ENCODE measurements at regions not wholly inside any gene's neighbourhood (a gene's known extent, or its start where the extent isn't known, plus 50 kb on each side); places are given as distances from the start of the nearest gene placed in this dataset.

- no peaks in the 10 kb centered on the region for H3K79me2 ChIP-seq (ENCODE audit: insufficient read depth, low read length)
- no peak for TF ChIP-seq CTCF (IDR thresholded peaks at IDR 0.05)
- Mint-ChIP-seq H3K27ac (no peak overlapping the region), H3K27me3 (ENCODE audit: low read depth in 3 of 3) (peaks cover 0 to 3% (median 0%) of the 10 kb centered on the region in 3 donors), H3K36me3 (no peaks in the 10 kb centered on the region), H3K4me3 (no peak overlapping the region), H3K9me3 (peaks cover 0 to 6% (median 0%) of the 10 kb centered on the region in 7 donors), H3K4me1 (no peaks in the 10 kb centered on the region)
- no peaks in the 10 kb centered on the region for H3K27me3 ChIP-seq (ENCODE audit: control insufficient read depth in 2 of 2, insufficient read depth in 2 of 2, low read length in 2 of 2)
- H3K36me3 ChIP-seq (replicated peaks in 1 of 2; ENCODE audit: control insufficient read depth in 1 of 2, insufficient read depth in 2 of 2, low read length in 2 of 2) = no peaks in the 10 kb centered on the region
- H3K9ac ChIP-seq (ENCODE audit: insufficient read depth, low read length, poor library complexity, severe bottlenecking) = no peak overlapping the region
- H2AFZ ChIP-seq (ENCODE audit: insufficient read depth, low read depth, low read length, poor library complexity, severe bottlenecking) = no peak overlapping the region
- no peak for DNase-seq
- H3K4me3 ChIP-seq (replicated peaks in 1 of 3; ENCODE audit: low read depth in 2 of 3, low read length in 3 of 3) = no peak overlapping the region
- no peaks in the 10 kb centered on the region for H3K9me3 ChIP-seq (replicated peaks in 1 of 2; ENCODE audit: control insufficient read depth in 1 of 2, insufficient read depth in 1 of 2, low read length in 2 of 2)
- intact Hi-C loops (cut with micrococcal nuclease) = no loop called here
- H3K4me1 ChIP-seq (ENCODE audit: control insufficient read depth in 1 of 2, insufficient read depth in 2 of 2, low read length in 2 of 2) = no peaks in the 10 kb centered on the region
- no peaks in the 10 kb centered on the region for H4K20me1 ChIP-seq (ENCODE audit: insufficient read depth, low read length)
- no peak overlapping the region for H3K4me2 ChIP-seq (replicated peaks; ENCODE audit: extremely low read depth, low read length, poor library complexity, severe bottlenecking)
- no peak overlapping the region for H3K27ac ChIP-seq (ENCODE audit: low read depth in 1 of 2, low read length in 2 of 2)
These were observed 375.6 kb upstream of the MEIS1 start for GRCh38 chr2:66059332-66059731.

- H4K20me1 ChIP-seq (ENCODE audit: insufficient read depth, low read length) = no peaks in the 10 kb centered on the region
- H3K36me3 ChIP-seq (replicated peaks in 1 of 2; ENCODE audit: control insufficient read depth in 1 of 2, insufficient read depth in 2 of 2, low read length in 2 of 2) = no peaks in the 10 kb centered on the region
- TF ChIP-seq CTCF (IDR thresholded peaks at IDR 0.05) = no peak
- no peak overlapping the region for H2AFZ ChIP-seq (ENCODE audit: insufficient read depth, low read depth, low read length, poor library complexity, severe bottlenecking)
- no peaks in the 10 kb centered on the region for H3K4me1 Mint-ChIP-seq
- H3K27ac ChIP-seq (ENCODE audit: low read depth in 1 of 2, low read length in 2 of 2) = no peak overlapping the region
- H3K36me3 Mint-ChIP-seq = no peaks in the 10 kb centered on the region
- H3K27me3 Mint-ChIP-seq (ENCODE audit: low read depth in 3 of 3) = peaks cover 0 to 1% (median 0%) of the 10 kb centered on the region in 3 donors
- H3K9me3 ChIP-seq (replicated peaks in 1 of 2; ENCODE audit: control insufficient read depth in 1 of 2, insufficient read depth in 1 of 2, low read length in 2 of 2) = no peaks in the 10 kb centered on the region
- H3K27ac Mint-ChIP-seq = no peak overlapping the region
- WGBS (ENCODE audit: insufficient coverage) = 100% methylated on average over 3 of the region's 4 CpGs
- H3K9ac ChIP-seq (ENCODE audit: insufficient read depth, low read length, poor library complexity, severe bottlenecking) = no peak overlapping the region
- H3K9me3 Mint-ChIP-seq = peaks cover 0 to 6% (median 2%) of the 10 kb centered on the region in 7 donors
- no peaks in the 10 kb centered on the region for H3K27me3 ChIP-seq (ENCODE audit: control insufficient read depth in 2 of 2, insufficient read depth in 2 of 2, low read length in 2 of 2)
- H3K79me2 ChIP-seq (ENCODE audit: insufficient read depth, low read length) = no peaks in the 10 kb centered on the region
- H3K4me2 ChIP-seq (replicated peaks; ENCODE audit: extremely low read depth, low read length, poor library complexity, severe bottlenecking) = no peak overlapping the region
- DNase-seq = no peak
- no peak overlapping the region for H3K4me3 ChIP-seq (replicated peaks in 1 of 3; ENCODE audit: low read depth in 2 of 3, low read length in 3 of 3)
- intact Hi-C loops (cut with micrococcal nuclease) = no loop called here
- H3K4me1 ChIP-seq (ENCODE audit: control insufficient read depth in 1 of 2, insufficient read depth in 2 of 2, low read length in 2 of 2) = no peaks in the 10 kb centered on the region
- no peak overlapping the region for H3K4me3 Mint-ChIP-seq
These were observed 376.2 kb upstream of the MEIS1 start for GRCh38 chr2:66058675-66059074.

Data from CD14-positive monocyte (primary cell).